HG03432 (cell line): ENCODE measurements at regions not wholly inside any gene's neighbourhood (a gene's known extent, or its start where the extent isn't known, plus 50 kb on each side); places are given as distances from the start of the nearest gene placed in this dataset.
"Not testable (repeated sequence)": the region's sequence is repeated elsewhere in the genome, so short reads cannot be mapped to it uniquely, and the experiment has no call there.

Experiments
- ATAC-seq: cut with Tn5 transposase; IDR thresholded peaks from one replicate; pipeline ENCODE4 v1.9.1; 2021; ENCODE audit warnings: mild to moderate bottlenecking, moderate library complexity; ENCODE audit not compliant: unreplicated experiment

GRCh38 chr2:146579147-146579930, 1265.5 kb upstream of the ACVR2A start:
- ATAC-seq: no peak

GRCh38 chr2:146576339-146577111, 1268.3 kb upstream of the ACVR2A start:
- ATAC-seq: no peak

GRCh38 chr2:146572598-146572997, 1272.2 kb upstream of the ACVR2A start:
- ATAC-seq: no peak

- no peak for ATAC-seq
Observed at GRCh38 chr2:146561996-146562395, 1282.8 kb upstream of the ACVR2A start.

- ATAC-seq: no peak
Observed at GRCh38 chr2:146547236-146547635, 1297.6 kb upstream of the ACVR2A start.

GRCh38 chr2:146544701-146545100, 1300.1 kb upstream of the ACVR2A start:
- no peak for ATAC-seq

GRCh38 chr2:146541896-146542295, 1302.9 kb upstream of the ACVR2A start:
- ATAC-seq: no peak

GRCh38 chr2:146540271-146540932, 1304.4 kb upstream of the ACVR2A start:
- no peak for ATAC-seq

- not testable (repeated sequence) for ATAC-seq
Observed at GRCh38 chr2:146539739-146540138, 1305.1 kb upstream of the ACVR2A start.

GRCh38 chr2:146537477-146537876, 1307.4 kb upstream of the ACVR2A start:
- ATAC-seq: no peak

- no peak for ATAC-seq
Observed at GRCh38 chr2:146532509-146533147, 1312.2 kb upstream of the ACVR2A start.

- ATAC-seq: no peak
Observed at GRCh38 chr2:146532009-146532408, 1312.8 kb upstream of the ACVR2A start.

- ATAC-seq: no peak
Observed at GRCh38 chr2:146530886-146531285, 1313.9 kb upstream of the ACVR2A start.

GRCh38 chr2:146527166-146527565, 1317.7 kb upstream of the ACVR2A start:
- ATAC-seq: no peak

- ATAC-seq: no peak
Observed at GRCh38 chr2:146523196-146523595, 1321.6 kb upstream of the ACVR2A start.

GRCh38 chr2:146506851-146507250, 1338.0 kb upstream of the ACVR2A start:
- no peak for ATAC-seq

GRCh38 chr2:146503366-146503765, 1341.5 kb upstream of the ACVR2A start:
- ATAC-seq: no peak

GRCh38 chr2:146496248-146496647, 1348.6 kb upstream of the ACVR2A start:
- no peak for ATAC-seq

GRCh38 chr2:146489386-146489785, 1355.4 kb upstream of the ACVR2A start:
- no peak for ATAC-seq

GRCh38 chr2:146481629-146482028, 1363.2 kb upstream of the ACVR2A start:
- ATAC-seq: no peak

GRCh38 chr2:146477383-146477782, 1367.4 kb upstream of the ACVR2A start:
- ATAC-seq: peak; percentile 74
